ENCODE measurements at regions not wholly inside any gene's neighbourhood (a gene's known extent, or its start where the extent isn't known, plus 50 kb on each side); places are given as distances from the start of the nearest gene placed in this dataset.
"Not testable (repeated sequence)": the region's sequence is repeated elsewhere in the genome, so short reads cannot be mapped to it uniquely, and the experiment has no call there.

DNA sequence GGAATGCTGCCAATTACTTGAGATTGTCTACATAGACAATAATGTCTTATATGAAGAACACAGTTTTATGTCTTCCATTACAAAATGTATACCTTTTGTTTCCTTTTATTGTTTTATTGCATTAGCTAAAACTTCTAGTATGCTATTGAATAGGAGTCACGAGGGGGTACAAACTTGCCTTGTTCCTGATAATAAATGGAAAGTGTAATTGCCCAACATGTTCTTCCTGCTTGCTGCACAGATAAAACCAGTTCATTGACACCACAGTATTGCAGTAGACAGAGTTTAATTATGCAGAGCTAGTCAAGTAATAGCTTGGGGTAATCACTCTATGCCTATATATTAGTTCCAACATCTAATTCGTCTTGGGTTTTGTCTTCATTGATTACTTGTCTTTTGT is 1276.2 kb upstream of the NRXN1 start:
- peaks cover 12% of the 10 kb centered on the region; the same call in 1 of the 2 replicates for H3K9me3 ChIP-seq (ENCODE audit: insufficient read depth, low read depth, low read length)
- H3K27me3 ChIP-seq (ENCODE audit: insufficient read depth, low read length): no peaks in the 10 kb centered on the region
- no peak overlapping the region for H3K9ac ChIP-seq (ENCODE audit: low read depth, low read length)
- no peak overlapping the region for H3K4me3 ChIP-seq (ENCODE audit: low read length)
- H3K4me1 ChIP-seq (ENCODE audit: insufficient read depth, low read length): peaks cover 23% of the 10 kb centered on the region
- 100% methylated on average over 2 of the region's 2 CpGs for WGBS
- no peak overlapping the region for H3K27ac ChIP-seq (ENCODE audit: low read depth, low read length)
- no peaks in the 10 kb centered on the region for H3K36me3 ChIP-seq (ENCODE audit: insufficient read depth, low read length)

DNA sequence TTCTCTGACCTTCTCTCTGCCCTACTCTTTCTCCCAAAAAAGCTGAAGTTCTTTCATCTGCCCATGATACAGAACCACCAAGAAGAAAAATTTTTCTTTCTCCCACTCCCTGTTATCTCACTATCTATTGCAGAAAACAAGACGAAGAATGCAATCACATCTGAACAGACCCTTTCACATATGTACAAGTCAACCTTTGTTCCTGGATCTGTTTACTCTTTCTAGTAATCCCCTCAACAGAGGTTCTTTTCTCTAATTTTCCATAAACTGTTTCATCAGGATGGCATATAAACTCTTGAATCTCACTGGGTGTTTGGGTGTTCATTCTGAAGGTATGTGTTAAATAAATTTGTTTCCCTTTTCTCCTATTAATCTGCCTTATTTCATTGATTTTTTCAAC is 1262.7 kb upstream of the NRXN1 start:
- H3K9me3 ChIP-seq (ENCODE audit: insufficient read depth, low read depth, low read length): peaks cover 3% of the 10 kb centered on the region; the same call in 1 of the 2 replicates
- H3K4me1 ChIP-seq (ENCODE audit: insufficient read depth, low read length): peaks cover 30% of the 10 kb centered on the region
- 81% methylated on average over 1 of the region's 1 CpG for WGBS
- H3K27ac ChIP-seq (ENCODE audit: low read depth, low read length): no peak overlapping the region
- H3K4me3 ChIP-seq (ENCODE audit: low read length): no peak overlapping the region
- no peaks in the 10 kb centered on the region for H3K36me3 ChIP-seq (ENCODE audit: insufficient read depth, low read length)
- no peaks in the 10 kb centered on the region for H3K27me3 ChIP-seq (ENCODE audit: insufficient read depth, low read length)
- no peak overlapping the region for H3K9ac ChIP-seq (ENCODE audit: low read depth, low read length)

DNA sequence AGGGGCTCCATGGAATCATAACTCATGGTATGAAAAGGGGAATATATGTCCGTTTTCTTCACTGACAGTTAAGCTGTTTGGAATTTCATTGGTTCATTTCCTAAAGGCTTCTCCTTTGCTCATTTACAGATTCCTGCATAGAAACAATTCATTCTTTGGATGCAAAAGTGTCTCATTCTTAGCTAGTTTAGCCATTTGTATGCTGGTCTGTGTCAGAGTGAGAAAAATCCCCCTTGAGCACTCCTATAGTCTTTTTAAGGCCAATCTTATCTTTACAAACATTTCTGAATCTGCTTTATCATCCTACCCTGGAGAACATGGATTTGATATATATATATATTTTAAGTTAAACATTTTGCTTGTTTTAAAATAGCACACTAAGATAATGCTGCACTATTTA is 1260.9 kb upstream of the NRXN1 start:
- WGBS: 53% methylated on average over 1 of the region's 1 CpG
- H3K9me3 ChIP-seq (ENCODE audit: insufficient read depth, low read depth, low read length): peaks cover 2% of the 10 kb centered on the region; the same call in 1 of the 2 replicates

DNA sequence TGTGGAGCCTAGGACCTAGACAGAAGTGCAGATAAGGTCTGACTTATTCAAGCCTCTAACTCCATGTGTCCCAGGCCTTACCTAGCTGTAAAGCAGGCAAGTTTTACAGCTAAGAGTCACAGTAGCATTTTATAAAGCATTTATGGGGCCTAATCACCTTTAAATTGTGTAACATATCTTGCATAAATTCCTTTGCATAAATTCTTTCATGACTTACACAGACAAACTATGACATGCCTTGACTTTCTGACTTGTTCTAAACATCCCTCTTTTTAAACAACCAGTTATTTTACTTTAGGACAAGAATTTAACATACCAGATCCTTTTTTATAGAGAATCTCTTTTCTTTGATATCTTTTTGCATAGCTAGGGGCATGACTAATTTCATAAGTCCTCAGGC is 1257.8 kb upstream of the NRXN1 start:
- no peak overlapping the region for H3K27ac ChIP-seq (ENCODE audit: low read depth, low read length)
- H3K27me3 ChIP-seq (ENCODE audit: insufficient read depth, low read length): no peaks in the 10 kb centered on the region
- H3K4me3 ChIP-seq (ENCODE audit: low read length): no peak overlapping the region
- no peak overlapping the region for H3K9ac ChIP-seq (ENCODE audit: low read depth, low read length)
- H3K4me1 ChIP-seq (ENCODE audit: insufficient read depth, low read length): peaks cover 24% of the 10 kb centered on the region
- peaks cover 2% of the 10 kb centered on the region; the same call in 1 of the 2 replicates for H3K9me3 ChIP-seq (ENCODE audit: insufficient read depth, low read depth, low read length)
- H3K36me3 ChIP-seq (ENCODE audit: insufficient read depth, low read length): no peaks in the 10 kb centered on the region

More for the DNA sequence above, 1260.9 kb upstream of the NRXN1 start:
- no peak overlapping the region for H3K9ac ChIP-seq (ENCODE audit: low read depth, low read length)
- no peak overlapping the region for H3K4me3 ChIP-seq (ENCODE audit: low read length)
- H3K27ac ChIP-seq (ENCODE audit: low read depth, low read length): peak overlapping the region; percentile 47; the same call in 1 of the 2 replicates
- H3K27me3 ChIP-seq (ENCODE audit: insufficient read depth, low read length): no peaks in the 10 kb centered on the region
- H3K36me3 ChIP-seq (ENCODE audit: insufficient read depth, low read length): no peaks in the 10 kb centered on the region
- H3K4me1 ChIP-seq (ENCODE audit: insufficient read depth, low read length): peaks cover 31% of the 10 kb centered on the region

DNA sequence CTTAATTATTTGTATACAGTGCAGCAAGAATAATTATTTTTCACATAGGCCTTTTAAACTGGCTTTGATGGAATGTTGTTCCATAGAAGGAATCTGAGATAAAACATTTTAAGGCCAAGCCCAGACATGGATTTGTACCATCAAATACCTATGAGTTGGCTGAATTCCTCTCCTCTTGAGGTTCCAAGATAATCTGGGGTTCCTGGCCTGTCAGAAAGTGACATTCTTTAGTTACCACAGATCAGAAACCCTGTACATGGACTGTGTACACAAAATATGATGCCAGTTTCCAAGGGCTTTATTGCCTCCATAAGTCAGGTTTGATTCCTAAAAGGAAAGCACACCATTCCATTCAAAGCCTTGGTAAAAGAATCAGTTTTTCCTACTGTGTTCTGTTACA is 1256.7 kb upstream of the NRXN1 start:
- H3K36me3 ChIP-seq (ENCODE audit: insufficient read depth, low read length): no peaks in the 10 kb centered on the region
- H3K9ac ChIP-seq (ENCODE audit: low read depth, low read length): no peak overlapping the region
- H3K27ac ChIP-seq (ENCODE audit: low read depth, low read length): no peak overlapping the region
- peaks cover 2% of the 10 kb centered on the region; the same call in 1 of the 2 replicates for H3K9me3 ChIP-seq (ENCODE audit: insufficient read depth, low read depth, low read length)
- H3K4me3 ChIP-seq (ENCODE audit: low read length): no peak overlapping the region
- H3K4me1 ChIP-seq (ENCODE audit: insufficient read depth, low read length): peaks cover 20% of the 10 kb centered on the region
- no peaks in the 10 kb centered on the region for H3K27me3 ChIP-seq (ENCODE audit: insufficient read depth, low read length)

DNA sequence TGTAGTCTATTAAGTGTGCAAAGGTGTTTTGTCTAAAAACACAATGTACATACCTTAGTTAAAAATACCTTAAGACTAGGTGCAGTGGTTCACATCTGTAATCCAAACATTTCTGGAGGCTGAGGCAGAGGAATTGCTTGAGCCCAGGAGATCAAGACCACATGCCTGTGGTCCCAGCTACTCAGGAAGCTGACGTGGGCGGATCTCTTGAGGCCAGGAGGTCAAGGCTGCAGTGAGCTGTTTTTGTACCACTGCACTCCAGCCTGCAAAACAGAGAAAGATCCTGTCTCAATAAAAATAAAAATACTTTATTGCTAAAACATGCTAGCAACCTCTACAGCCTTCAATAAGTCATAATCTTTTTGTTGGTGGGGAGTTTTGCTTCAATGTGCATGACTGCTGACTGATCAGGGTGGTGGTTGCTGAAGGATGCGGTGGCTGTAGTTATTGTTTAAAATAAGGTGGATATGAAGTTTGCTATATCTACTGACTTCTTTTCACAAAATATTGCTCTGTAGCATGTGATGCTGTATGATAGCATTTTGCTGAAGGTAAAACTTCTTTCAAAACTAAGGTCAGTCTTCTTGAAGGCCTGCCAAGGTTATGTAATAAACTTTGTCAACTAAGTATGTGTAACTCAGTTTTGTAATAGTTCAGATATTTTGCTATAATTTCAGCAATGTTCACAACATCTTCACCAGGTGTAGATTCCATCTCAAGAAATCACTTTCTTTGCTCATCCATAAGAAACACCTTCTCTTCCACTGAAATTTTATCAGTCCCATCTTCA is 1238.0 kb upstream of the NRXN1 start:
- Histone ChIP-seq H3K4me3 (ENCODE audit: low read length) (no peak overlapping the region), H3K9ac (ENCODE audit: low read depth, low read length) (no peak overlapping the region), H3K27ac (ENCODE audit: low read depth, low read length) (no peak overlapping the region), H3K27me3 (ENCODE audit: insufficient read depth, low read length) (no peaks in the 10 kb centered on the region), H3K9me3 (ENCODE audit: insufficient read depth, low read depth, low read length) (peaks cover 5% of the 10 kb centered on the region; the same call in 1 of the 2 replicates), H3K36me3 (ENCODE audit: insufficient read depth, low read length) (no peaks in the 10 kb centered on the region), H3K4me1 (ENCODE audit: insufficient read depth, low read length) (no peaks in the 10 kb centered on the region)
- WGBS: over 99% methylated on average over 3 of the region's 3 CpGs

DNA sequence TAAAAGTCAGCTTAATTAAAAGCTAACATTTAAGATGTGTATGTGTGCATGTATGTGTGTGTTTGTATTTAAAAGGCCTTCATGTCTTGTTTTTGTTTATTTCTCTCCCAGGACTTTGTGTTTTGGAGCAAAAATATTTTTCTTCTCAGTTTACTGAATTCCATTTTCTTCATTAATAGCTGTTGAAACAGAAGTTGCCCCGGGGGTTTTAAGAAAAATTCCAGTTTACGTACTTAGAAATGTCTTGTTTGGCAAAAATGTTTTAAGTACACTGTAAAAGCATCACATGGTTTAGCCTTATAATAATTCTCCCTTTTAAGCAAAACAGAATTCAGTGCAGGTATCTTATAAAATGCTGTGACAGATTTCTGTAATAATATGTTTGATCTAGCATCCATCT is 1233.0 kb upstream of the NRXN1 start:
- H3K9me3 ChIP-seq (ENCODE audit: insufficient read depth, low read depth, low read length): no peaks in the 10 kb centered on the region
- no peak overlapping the region for H3K4me3 ChIP-seq (ENCODE audit: low read length)
- no peak overlapping the region for H3K9ac ChIP-seq (ENCODE audit: low read depth, low read length)
- peaks cover 12% of the 10 kb centered on the region for H3K4me1 ChIP-seq (ENCODE audit: insufficient read depth, low read length)
- H3K27ac ChIP-seq (ENCODE audit: low read depth, low read length): no peak overlapping the region
- 96% methylated on average over 2 of the region's 2 CpGs for WGBS
- no peaks in the 10 kb centered on the region for H3K27me3 ChIP-seq (ENCODE audit: insufficient read depth, low read length)
- H3K36me3 ChIP-seq (ENCODE audit: insufficient read depth, low read length): no peaks in the 10 kb centered on the region

DNA sequence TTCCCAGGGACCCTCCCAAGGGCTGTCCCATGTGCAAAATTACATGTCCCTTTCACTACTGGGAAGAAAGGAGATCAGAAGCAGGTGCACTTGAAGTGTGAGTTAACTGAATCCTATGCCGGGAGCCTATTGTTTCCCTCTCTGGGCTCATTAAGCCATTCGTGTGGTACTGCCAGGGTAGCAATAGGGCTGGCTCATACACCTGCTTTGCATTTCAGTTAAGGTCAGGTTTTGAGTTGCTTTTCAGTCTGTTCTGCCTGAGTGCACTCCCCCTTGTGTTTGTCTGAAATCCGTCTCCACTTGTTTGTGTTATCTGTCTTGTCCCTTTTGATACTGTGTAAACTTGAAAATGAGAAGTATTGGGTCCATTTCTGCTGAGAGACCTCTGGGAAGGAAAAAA is 1232.6 kb upstream of the NRXN1 start:
- H3K36me3 ChIP-seq (ENCODE audit: insufficient read depth, low read length): no peaks in the 10 kb centered on the region
- no peaks in the 10 kb centered on the region for H3K27me3 ChIP-seq (ENCODE audit: insufficient read depth, low read length)
- 76% methylated on average over 3 of the region's 3 CpGs for WGBS
- no peak overlapping the region for H3K4me3 ChIP-seq (ENCODE audit: low read length)
- no peak overlapping the region for H3K27ac ChIP-seq (ENCODE audit: low read depth, low read length)
- H3K9me3 ChIP-seq (ENCODE audit: insufficient read depth, low read depth, low read length): no peaks in the 10 kb centered on the region
- H3K9ac ChIP-seq (ENCODE audit: low read depth, low read length): no peak overlapping the region
- H3K4me1 ChIP-seq (ENCODE audit: insufficient read depth, low read length): peaks cover 12% of the 10 kb centered on the region

DNA sequence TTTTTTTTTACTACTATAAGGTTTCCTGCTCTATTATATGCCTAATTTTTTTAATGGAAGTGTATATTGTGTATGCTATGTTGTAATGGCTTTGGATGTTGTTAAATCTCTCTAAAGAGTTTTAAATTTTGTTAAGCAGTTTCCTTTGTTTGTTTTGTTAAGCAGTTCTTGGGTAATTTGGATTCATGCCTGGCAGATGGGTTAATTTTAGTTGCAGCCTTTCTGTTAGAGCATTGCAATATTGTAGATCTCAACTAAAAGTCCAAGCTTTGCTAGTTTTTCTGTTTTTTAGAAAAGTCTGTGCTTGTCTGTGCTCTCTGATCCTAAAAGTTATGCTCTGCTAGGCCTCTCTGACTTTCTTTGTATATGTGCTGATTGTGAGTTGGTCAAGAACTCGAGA is 1229.0 kb upstream of the NRXN1 start:
- Histone ChIP-seq H3K9ac (ENCODE audit: low read depth, low read length) (no peak overlapping the region), H3K27ac (ENCODE audit: low read depth, low read length) (no peak overlapping the region), H3K4me3 (ENCODE audit: low read length) (no peak overlapping the region), H3K9me3 (ENCODE audit: insufficient read depth, low read depth, low read length) (no peaks in the 10 kb centered on the region), H3K27me3 (ENCODE audit: insufficient read depth, low read length) (no peaks in the 10 kb centered on the region), H3K4me1 (ENCODE audit: insufficient read depth, low read length) (peaks cover 12% of the 10 kb centered on the region), H3K36me3 (ENCODE audit: insufficient read depth, low read length) (no peaks in the 10 kb centered on the region)
- 82% methylated on average over 1 of the region's 1 CpG for WGBS

DNA sequence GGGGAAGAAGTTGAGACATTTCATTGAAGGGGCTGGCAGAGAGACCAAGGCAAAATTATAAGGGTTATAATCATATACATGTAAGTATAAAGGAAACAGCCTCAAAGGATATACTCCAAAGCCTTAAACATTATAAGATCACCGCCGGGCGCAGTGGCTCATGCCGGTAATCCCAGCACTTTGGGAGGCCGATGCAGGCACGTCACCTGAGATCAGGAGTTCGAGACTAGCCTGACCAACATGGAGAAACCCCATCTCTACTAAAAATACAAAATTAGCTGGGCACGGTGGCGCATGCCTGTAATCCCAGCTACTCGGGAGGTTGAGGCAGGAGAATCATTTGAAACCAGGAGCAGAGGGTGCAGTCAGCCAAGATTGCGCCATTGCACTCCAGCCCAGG is 1227.0 kb upstream of the NRXN1 start:
- WGBS: 95% methylated on average over 11 of the region's 11 CpGs
- not testable (repeated sequence) for H3K27ac ChIP-seq (ENCODE audit: low read depth, low read length); H3K4me3 ChIP-seq (ENCODE audit: low read length); H3K36me3 ChIP-seq (ENCODE audit: insufficient read depth, low read length); H3K27me3 ChIP-seq (ENCODE audit: insufficient read depth, low read length); H3K9me3 ChIP-seq (ENCODE audit: insufficient read depth, low read depth, low read length); H3K9ac ChIP-seq (ENCODE audit: low read depth, low read length)
- peaks cover 13% of the 10 kb centered on the region for H3K4me1 ChIP-seq (ENCODE audit: insufficient read depth, low read length)

DNA sequence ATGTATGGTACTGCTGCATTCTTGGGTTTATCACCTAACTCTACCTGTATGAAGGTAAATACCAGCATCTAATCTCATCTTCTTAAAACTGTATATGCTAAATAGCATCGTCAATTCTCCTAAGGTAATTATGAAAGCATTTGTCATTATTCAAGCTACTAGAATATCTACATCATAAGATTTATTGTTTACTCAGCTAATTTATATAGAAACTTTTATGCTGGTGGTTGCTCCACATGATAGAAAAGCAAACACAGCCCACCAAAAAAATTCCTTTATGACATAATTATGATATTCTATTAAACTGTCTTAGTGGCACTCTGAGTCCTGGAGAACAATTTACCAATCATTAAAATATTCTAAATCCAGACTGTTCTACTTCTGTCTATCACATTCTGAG is 1226.1 kb upstream of the NRXN1 start:
- Histone ChIP-seq H3K9ac (ENCODE audit: low read depth, low read length) (no peak overlapping the region), H3K9me3 (ENCODE audit: insufficient read depth, low read depth, low read length) (peaks cover 2% of the 10 kb centered on the region; the same call in 1 of the 2 replicates), H3K4me3 (ENCODE audit: low read length) (no peak overlapping the region), H3K36me3 (ENCODE audit: insufficient read depth, low read length) (0 out of 2 replicates have a peak, but pooled peaks cover 3% of the 10 kb centered on the region), H3K4me1 (ENCODE audit: insufficient read depth, low read length) (peaks cover 22% of the 10 kb centered on the region), H3K27ac (ENCODE audit: low read depth, low read length) (no peak overlapping the region), H3K27me3 (ENCODE audit: insufficient read depth, low read length) (no peaks in the 10 kb centered on the region)
- WGBS: no CpG with 5 or more reads among the region's 1 CpG
